ENCODE measurements at regions not wholly inside any gene's neighbourhood (a gene's known extent, or its start where the extent isn't known, plus 50 kb on each side); places are given as distances from the start of the nearest gene placed in this dataset.

DNA sequence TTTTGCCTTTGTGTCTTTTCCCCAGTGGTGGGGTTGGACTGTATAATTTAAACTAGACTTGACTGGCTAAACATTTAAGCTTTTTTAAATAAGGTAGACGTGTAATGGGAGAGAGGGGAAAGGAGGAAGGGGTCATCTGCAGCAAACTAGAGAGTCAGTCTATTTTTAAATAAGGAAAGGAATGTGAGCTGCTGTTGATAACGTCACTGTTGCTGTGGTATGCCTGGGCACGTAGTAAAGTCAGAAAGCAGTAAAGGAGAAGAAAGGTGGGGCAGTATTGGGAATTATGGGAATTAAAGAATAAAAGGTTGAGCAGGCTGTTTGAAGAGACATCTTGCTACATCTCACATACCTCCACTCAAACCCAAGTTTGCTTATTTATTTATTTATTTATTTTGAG lies 80.4 kb upstream of the FSHB start:
- no peak overlapping the region for H3K4me3 ChIP-seq (ENCODE audit: low read depth in 1 of 5, low read length in 5 of 5)
- H3K4me1 ChIP-seq (ENCODE audit: control insufficient read depth in 5 of 5, insufficient read depth in 5 of 5, low read length in 5 of 5), result peaks cover 0 to 26% (median 18%) of the 10 kb centered on the region in 5 donors
- no peak overlapping the region for H3K9ac ChIP-seq (ENCODE audit: low read length in 5 of 5)
- H3K27ac ChIP-seq (ENCODE audit: low read depth, low read length), result no peak overlapping the region
- H3K36me3 ChIP-seq (ENCODE audit: control insufficient read depth in 5 of 5, insufficient read depth in 5 of 5, low read length in 5 of 5), result no peaks in the 10 kb centered on the region
- H3K27me3 ChIP-seq (ENCODE audit: control insufficient read depth in 5 of 5, insufficient read depth in 4 of 5, low read length in 5 of 5), result no peaks in the 10 kb centered on the region
- no peaks in the 10 kb centered on the region for H3K9me3 ChIP-seq (ENCODE audit: control insufficient read depth in 5 of 5, low read length in 5 of 5)

DNA sequence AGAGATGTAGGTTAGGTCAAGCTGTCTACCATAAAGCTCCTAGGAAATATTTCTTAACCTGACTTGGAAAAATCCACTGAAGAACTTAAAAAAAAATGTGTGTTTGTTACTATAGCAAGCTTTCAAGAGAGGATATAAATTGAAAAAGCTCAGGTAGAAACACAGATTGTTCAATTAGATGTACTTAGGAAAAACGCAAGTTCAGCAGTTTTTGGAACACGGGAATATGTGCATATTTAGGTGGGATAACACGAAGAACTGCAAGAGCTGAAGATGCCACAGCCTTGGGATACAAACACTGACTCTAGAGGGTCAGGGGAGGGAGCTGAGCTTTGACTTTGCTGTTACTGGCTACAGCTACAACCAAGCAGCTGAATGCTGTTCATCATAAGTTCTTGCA lies 77.8 kb upstream of the FSHB start:
- Histone ChIP-seq H3K4me3 (ENCODE audit: low read depth in 1 of 5, low read length in 5 of 5) (no peak overlapping the region), H3K27me3 (ENCODE audit: control insufficient read depth in 5 of 5, insufficient read depth in 4 of 5, low read length in 5 of 5) (no peaks in the 10 kb centered on the region), H3K27ac (ENCODE audit: low read depth, low read length) (no peak overlapping the region), H3K9me3 (ENCODE audit: control insufficient read depth in 5 of 5, low read length in 5 of 5) (no peaks in the 10 kb centered on the region), H3K9ac (ENCODE audit: low read length in 5 of 5) (no peak overlapping the region), H3K4me1 (ENCODE audit: control insufficient read depth in 5 of 5, insufficient read depth in 5 of 5, low read length in 5 of 5) (peaks cover 0 to 39% (median 26%) of the 10 kb centered on the region in 5 donors), H3K36me3 (ENCODE audit: control insufficient read depth in 5 of 5, insufficient read depth in 5 of 5, low read length in 5 of 5) (no peaks in the 10 kb centered on the region)

DNA sequence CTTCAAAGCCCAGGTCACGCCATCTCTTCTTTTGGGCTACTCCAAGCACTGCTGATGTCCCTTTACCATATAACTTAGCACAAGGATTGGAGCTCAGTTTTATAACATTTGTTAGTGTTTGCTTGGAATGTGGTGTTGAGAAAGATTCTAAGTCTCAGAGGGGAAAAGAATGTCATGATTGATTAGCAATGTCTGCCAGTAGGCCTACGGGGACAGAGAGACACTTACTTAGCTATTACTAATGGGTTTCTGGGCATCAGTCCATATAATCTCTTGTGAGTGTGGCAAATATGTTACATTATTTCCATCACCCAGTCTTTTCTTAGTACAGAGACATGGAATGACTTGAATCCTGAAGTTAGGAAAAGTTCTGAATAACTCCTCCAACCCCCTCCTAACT lies 75.4 kb upstream of the FSHB start:
- Histone ChIP-seq H3K36me3 (ENCODE audit: control insufficient read depth in 5 of 5, insufficient read depth in 5 of 5, low read length in 5 of 5) (no peaks in the 10 kb centered on the region), H3K27ac (ENCODE audit: low read depth, low read length) (peak overlapping the region; percentile 54), H3K4me1 (ENCODE audit: control insufficient read depth in 5 of 5, insufficient read depth in 5 of 5, low read length in 5 of 5) (peaks cover 0 to 37% (median 26%) of the 10 kb centered on the region in 5 donors), H3K9ac (ENCODE audit: low read length in 5 of 5) (no peak overlapping the region), H3K9me3 (ENCODE audit: control insufficient read depth in 5 of 5, low read length in 5 of 5) (no peaks in the 10 kb centered on the region), H3K4me3 (ENCODE audit: low read depth in 1 of 5, low read length in 5 of 5) (no peak overlapping the region), H3K27me3 (ENCODE audit: control insufficient read depth in 5 of 5, insufficient read depth in 4 of 5, low read length in 5 of 5) (no peaks in the 10 kb centered on the region)

DNA sequence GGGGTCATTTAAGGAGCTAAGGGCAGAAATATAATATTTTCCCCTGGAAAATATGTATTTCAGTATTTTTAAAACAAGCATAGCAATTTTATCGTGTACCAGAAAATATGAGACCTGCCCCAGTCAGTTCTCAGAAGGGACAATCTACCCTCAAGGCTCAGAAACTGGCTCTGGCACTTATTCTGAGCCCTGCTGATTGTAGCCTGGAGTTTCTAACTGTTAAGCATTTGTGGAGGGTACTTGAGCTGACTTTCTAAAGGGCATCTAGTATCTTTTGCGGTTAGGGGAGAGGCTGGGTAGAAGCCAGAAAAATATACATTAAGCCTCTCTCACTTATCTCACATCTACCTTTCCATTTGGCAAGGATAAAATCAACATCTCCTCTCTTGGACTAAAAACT lies 71.3 kb upstream of the FSHB start:
- H3K36me3 ChIP-seq (ENCODE audit: control insufficient read depth in 5 of 5, insufficient read depth in 5 of 5, low read length in 5 of 5), result no peaks in the 10 kb centered on the region
- H3K27ac ChIP-seq (ENCODE audit: low read depth, low read length), result no peak overlapping the region
- no peak overlapping the region for H3K4me3 ChIP-seq (ENCODE audit: low read depth in 1 of 5, low read length in 5 of 5)
- peaks cover 0 to 22% (median 10%) of the 10 kb centered on the region in 5 donors for H3K4me1 ChIP-seq (ENCODE audit: control insufficient read depth in 5 of 5, insufficient read depth in 5 of 5, low read length in 5 of 5)
- H3K9me3 ChIP-seq (ENCODE audit: control insufficient read depth in 5 of 5, low read length in 5 of 5), result peaks cover 0 to 4% (median 0%) of the 10 kb centered on the region in 5 donors
- H3K27me3 ChIP-seq (ENCODE audit: control insufficient read depth in 5 of 5, insufficient read depth in 4 of 5, low read length in 5 of 5), result no peaks in the 10 kb centered on the region
- no peak overlapping the region for H3K9ac ChIP-seq (ENCODE audit: low read length in 5 of 5)

DNA sequence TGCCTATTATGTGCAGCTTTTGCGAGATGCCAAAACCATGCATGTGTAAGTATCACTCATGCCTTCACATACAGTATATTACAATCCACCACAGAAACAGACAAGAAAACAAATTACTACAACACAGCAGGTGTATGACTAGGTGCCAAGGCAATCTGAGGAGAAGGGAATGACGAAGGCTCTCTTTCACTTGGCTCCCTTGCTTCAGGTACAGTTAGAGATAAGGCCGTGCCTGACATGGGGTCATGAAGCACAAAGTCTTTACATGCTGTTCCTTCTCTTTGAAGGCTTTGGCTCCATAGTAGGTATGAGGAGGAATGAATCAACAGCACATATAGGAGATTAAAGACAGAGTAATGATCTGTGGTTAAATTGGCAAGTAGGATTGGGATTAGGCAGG lies 65.2 kb upstream of the FSHB start:
- H3K4me3 ChIP-seq (ENCODE audit: low read depth in 1 of 5, low read length in 5 of 5), result no peak overlapping the region
- H3K9me3 ChIP-seq (ENCODE audit: control insufficient read depth in 5 of 5, low read length in 5 of 5), result peaks cover 0 to 4% (median 0%) of the 10 kb centered on the region in 5 donors
- H3K27me3 ChIP-seq (ENCODE audit: control insufficient read depth in 5 of 5, insufficient read depth in 4 of 5, low read length in 5 of 5), result no peaks in the 10 kb centered on the region
- no peaks in the 10 kb centered on the region for H3K4me1 ChIP-seq (ENCODE audit: control insufficient read depth in 5 of 5, insufficient read depth in 5 of 5, low read length in 5 of 5)
- H3K27ac ChIP-seq (ENCODE audit: low read depth, low read length), result no peak overlapping the region
- H3K36me3 ChIP-seq (ENCODE audit: control insufficient read depth in 5 of 5, insufficient read depth in 5 of 5, low read length in 5 of 5), result no peaks in the 10 kb centered on the region
- no peak overlapping the region for H3K9ac ChIP-seq (ENCODE audit: low read length in 5 of 5)

DNA sequence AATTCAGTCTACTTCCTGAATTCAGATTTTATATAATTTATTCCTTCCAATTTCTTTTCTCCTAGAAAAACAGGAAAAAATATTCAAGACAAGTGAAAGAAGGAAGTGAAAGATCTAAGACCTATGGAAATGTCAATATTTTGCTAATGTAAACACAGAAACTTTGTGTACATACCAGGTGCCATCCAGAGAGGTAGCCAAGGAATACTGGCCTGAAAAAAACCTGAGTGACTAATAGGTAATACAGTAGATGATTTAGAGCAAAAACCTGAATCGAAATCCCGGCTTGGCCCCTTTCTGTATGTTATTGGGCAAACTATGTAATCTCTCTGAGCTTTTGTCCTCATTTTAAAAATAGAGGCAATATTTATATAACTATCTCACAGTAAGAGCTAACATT lies 59.2 kb upstream of the FSHB start:
- Histone ChIP-seq H3K27ac (ENCODE audit: low read depth, low read length) (no peak overlapping the region), H3K36me3 (ENCODE audit: control insufficient read depth in 5 of 5, insufficient read depth in 5 of 5, low read length in 5 of 5) (no peaks in the 10 kb centered on the region), H3K4me3 (ENCODE audit: low read depth in 1 of 5, low read length in 5 of 5) (no peak overlapping the region), H3K4me1 (ENCODE audit: control insufficient read depth in 5 of 5, insufficient read depth in 5 of 5, low read length in 5 of 5) (peaks cover 0 to 23% (median 16%) of the 10 kb centered on the region in 5 donors), H3K9me3 (ENCODE audit: control insufficient read depth in 5 of 5, low read length in 5 of 5) (no peaks in the 10 kb centered on the region), H3K27me3 (ENCODE audit: control insufficient read depth in 5 of 5, insufficient read depth in 4 of 5, low read length in 5 of 5) (no peaks in the 10 kb centered on the region), H3K9ac (ENCODE audit: low read length in 5 of 5) (no peak overlapping the region)

DNA sequence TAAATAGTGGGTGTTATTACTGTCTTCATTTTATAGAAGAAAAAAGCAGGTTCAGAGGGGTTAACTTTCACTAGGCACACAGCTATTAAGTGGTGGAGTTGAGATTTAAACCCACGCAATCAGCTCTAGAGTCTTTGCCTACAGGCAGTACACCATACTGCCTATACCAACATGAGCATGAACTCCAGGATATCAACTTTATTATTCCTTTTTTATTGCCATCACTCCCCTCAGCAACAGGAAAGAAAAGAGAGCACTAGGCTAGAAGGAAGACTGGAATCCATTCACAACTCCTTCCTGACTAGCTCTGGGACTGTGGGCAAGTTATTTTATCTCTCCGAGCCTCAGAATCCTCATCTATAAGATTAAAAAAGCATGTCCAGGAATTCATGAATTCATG lies 58.7 kb upstream of the FSHB start:
- Histone ChIP-seq H3K4me1 (ENCODE audit: control insufficient read depth in 5 of 5, insufficient read depth in 5 of 5, low read length in 5 of 5) (peaks cover 0 to 23% (median 16%) of the 10 kb centered on the region in 5 donors), H3K36me3 (ENCODE audit: control insufficient read depth in 5 of 5, insufficient read depth in 5 of 5, low read length in 5 of 5) (no peaks in the 10 kb centered on the region), H3K9ac (ENCODE audit: low read length in 5 of 5) (no peak overlapping the region), H3K4me3 (ENCODE audit: low read depth in 1 of 5, low read length in 5 of 5) (no peak overlapping the region), H3K27ac (ENCODE audit: low read depth, low read length) (no peak overlapping the region), H3K9me3 (ENCODE audit: control insufficient read depth in 5 of 5, low read length in 5 of 5) (peaks cover 0 to 3% (median under 1%) of the 10 kb centered on the region in 5 donors), H3K27me3 (ENCODE audit: control insufficient read depth in 5 of 5, insufficient read depth in 4 of 5, low read length in 5 of 5) (no peaks in the 10 kb centered on the region)

DNA sequence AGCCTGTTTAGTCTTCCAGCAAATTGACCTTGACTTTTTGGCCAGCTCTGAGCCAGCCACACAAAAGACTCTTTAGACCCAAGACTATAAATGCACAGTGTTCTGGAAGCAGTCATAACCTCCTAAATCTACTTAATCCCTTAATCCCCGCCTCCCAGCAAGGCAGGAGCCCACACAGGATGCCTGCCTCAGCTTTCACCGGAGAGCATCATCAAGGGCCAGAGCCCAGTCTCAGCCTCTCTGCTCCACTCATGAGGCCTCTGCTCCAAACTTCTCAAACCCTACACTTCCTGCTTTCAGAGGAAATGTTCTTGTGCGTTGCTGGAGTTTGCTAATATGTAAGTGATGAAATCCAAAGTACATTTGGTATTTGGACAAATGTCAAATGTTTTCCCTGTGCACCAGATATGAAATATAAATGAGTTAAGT lies 57.9 kb upstream of the FSHB start:
- Histone ChIP-seq H3K27me3 (ENCODE audit: control insufficient read depth in 5 of 5, insufficient read depth in 4 of 5, low read length in 5 of 5) (no peaks in the 10 kb centered on the region), H3K4me3 (ENCODE audit: low read depth in 1 of 5, low read length in 5 of 5) (no peak overlapping the region), H3K9ac (ENCODE audit: low read length in 5 of 5) (no peak overlapping the region), H3K4me1 (ENCODE audit: control insufficient read depth in 5 of 5, insufficient read depth in 5 of 5, low read length in 5 of 5) (peaks cover 0 to 23% (median 16%) of the 10 kb centered on the region in 5 donors), H3K9me3 (ENCODE audit: control insufficient read depth in 5 of 5, low read length in 5 of 5) (peaks cover 0 to 10% (median 5%) of the 10 kb centered on the region in 5 donors), H3K27ac (ENCODE audit: low read depth, low read length) (no peak overlapping the region), H3K36me3 (ENCODE audit: control insufficient read depth in 5 of 5, insufficient read depth in 5 of 5, low read length in 5 of 5) (no peaks in the 10 kb centered on the region)

DNA sequence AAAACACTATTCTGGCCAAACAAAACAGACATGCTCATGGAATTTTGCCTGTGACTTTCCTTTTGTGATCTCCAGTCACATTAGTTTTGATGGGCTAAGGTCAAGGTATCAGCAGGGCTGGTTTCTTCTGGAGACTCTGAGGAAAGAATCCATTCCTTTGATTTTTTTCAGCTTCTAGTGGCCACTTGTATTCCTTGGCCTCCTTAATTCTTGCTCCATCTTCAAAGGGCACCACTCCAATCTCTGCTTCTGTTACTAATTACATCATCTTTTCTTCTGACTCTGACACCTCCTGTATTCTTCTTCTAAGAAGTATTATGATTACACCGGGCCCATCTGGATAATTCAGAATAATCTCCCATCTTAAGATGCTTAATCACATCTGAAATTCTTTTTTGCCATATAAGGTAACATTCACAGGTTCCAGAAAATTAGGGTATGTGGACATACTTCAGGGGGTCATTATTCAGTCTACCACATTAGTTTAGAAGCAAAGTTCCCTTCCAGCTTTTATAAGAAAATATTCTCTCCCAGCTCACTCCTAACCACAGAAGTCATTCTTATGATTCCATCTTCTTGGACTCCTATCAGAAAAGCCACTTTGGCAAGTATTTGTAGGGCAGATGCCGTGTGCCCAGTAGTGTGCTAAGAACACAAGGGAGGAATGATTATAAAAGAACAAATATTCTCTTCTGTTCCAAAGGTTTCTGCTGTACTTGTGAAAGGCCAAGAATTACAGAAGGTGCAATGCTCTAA lies 56.4 kb upstream of the FSHB start:
- Histone ChIP-seq H3K4me1 (ENCODE audit: control insufficient read depth in 5 of 5, insufficient read depth in 5 of 5, low read length in 5 of 5) (peaks cover 0 to 23% (median 16%) of the 10 kb centered on the region in 5 donors), H3K36me3 (ENCODE audit: control insufficient read depth in 5 of 5, insufficient read depth in 5 of 5, low read length in 5 of 5) (no peaks in the 10 kb centered on the region), H3K27ac (ENCODE audit: low read depth, low read length) (no peak overlapping the region), H3K9ac (ENCODE audit: low read length in 5 of 5) (no peak overlapping the region), H3K4me3 (ENCODE audit: low read depth in 1 of 5, low read length in 5 of 5) (no peak overlapping the region), H3K27me3 (ENCODE audit: control insufficient read depth in 5 of 5, insufficient read depth in 4 of 5, low read length in 5 of 5) (no peaks in the 10 kb centered on the region), H3K9me3 (ENCODE audit: control insufficient read depth in 5 of 5, low read length in 5 of 5) (peaks cover 0 to 11% (median 5%) of the 10 kb centered on the region in 5 donors)

Data from subcutaneous abdominal adipose tissue (tissue), 5 donors.